ENCODE measurements at regions not wholly inside any gene's neighbourhood (a gene's known extent, or its start where the extent isn't known, plus 50 kb on each side); places are given as distances from the start of the nearest gene placed in this dataset.
"Not testable (repeated sequence)": the region's sequence is repeated elsewhere in the genome, so short reads cannot be mapped to it uniquely, and the experiment has no call there.

DNA sequence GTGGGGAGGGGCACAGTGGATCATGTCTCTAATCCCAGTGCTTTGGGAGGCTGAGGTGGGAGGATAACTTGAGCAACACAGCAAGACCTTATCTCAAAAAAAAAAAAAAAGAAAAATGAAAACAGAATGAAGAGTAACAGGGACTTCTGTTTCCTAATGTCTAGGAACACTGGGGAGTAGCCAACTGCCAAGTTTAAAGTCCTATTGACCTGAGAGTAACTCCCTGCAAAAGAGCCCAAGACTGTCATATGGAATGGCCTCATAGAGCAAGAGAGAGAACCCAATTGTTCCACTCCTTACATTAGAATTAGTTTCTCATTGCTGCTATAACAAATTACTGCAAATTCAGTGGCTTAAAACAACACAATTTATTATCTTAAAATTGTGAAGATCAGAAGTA, 881.4 kb upstream of the ROBO1 start:
- DNase-seq (ENCODE audit: low read depth), result no peak

DNA sequence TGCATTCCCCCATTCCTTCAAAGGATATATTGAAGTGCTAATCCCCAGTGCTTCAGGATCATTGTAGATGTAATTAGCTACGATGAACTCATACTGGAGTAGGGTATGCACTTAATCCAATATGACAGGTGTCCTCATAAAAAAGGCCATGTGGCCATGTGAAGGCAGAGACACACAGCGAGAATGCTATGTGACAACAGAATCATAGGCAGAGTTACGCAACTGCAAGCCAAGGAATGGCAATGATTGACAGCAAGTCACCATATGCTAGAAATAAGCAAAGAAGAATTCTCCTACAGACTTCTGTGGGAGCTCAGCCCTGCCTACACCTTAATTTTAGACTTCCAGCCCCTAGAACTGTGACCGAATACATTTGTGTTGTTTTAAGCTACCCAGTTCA, 875.6 kb upstream of the ROBO1 start:
- DNase-seq (ENCODE audit: low read depth), result no peak

GRCh38 chr3:80618295-80619256, 850.8 kb upstream of the ROBO1 start:
- DNase-seq (ENCODE audit: low read depth), result no peak

GRCh38 chr3:80612366-80612765, 844.6 kb upstream of the ROBO1 start:
- no peak for DNase-seq (ENCODE audit: low read depth)

- DNase-seq (ENCODE audit: low read depth), result not testable (repeated sequence)
Measured at GRCh38 chr3:80608072-80608471, 840.3 kb upstream of the ROBO1 start.

- no peak for DNase-seq (ENCODE audit: low read depth)
Measured at GRCh38 chr3:80606073-80606472, 838.3 kb upstream of the ROBO1 start.

DNA sequence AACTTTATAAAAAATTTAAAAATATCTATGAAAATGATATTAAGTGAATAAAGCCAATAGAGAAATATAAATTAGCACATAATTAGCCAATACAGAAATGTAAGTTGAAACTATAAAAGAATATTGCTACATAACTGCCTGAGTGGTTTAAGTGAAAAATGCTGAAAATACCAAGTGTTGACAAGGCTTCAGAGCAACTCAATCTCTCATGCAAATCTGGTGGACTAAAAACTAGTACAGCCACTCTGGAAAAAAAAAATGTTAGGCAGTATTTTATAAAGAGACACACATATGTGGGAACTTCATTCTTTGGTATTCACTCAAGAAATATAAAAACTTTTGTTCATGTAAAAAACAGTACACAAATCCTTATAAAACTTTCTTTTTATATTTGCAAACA, 833.7 kb upstream of the ROBO1 start:
- DNase-seq (ENCODE audit: low read depth), result no peak

GRCh38 chr3:80592792-80593191, 825.0 kb upstream of the ROBO1 start:
- no peak for DNase-seq (ENCODE audit: low read depth)

GRCh38 chr3:80586338-80586737, 818.5 kb upstream of the ROBO1 start:
- no peak for DNase-seq (ENCODE audit: low read depth)

DNA sequence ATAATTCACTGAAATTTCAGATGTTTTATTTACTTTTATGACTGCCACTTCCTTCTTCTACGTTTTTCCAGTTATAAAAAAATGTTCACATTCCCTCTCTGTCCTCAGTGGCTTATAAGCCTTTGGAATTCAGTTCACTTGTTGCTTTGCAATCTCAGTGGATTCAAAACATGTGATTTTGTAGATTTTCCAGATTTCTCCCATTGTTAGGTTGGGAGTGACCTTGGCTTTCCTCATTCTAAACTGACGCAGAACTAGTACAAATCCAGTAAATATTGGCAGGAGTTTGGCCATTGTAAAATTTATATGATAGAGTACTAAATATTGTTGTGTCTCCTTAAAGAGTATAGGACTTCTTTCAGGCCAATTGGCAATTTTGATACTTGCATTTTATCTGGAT, 812.3 kb upstream of the ROBO1 start:
- DNase-seq (ENCODE audit: low read depth), result no peak

DNA sequence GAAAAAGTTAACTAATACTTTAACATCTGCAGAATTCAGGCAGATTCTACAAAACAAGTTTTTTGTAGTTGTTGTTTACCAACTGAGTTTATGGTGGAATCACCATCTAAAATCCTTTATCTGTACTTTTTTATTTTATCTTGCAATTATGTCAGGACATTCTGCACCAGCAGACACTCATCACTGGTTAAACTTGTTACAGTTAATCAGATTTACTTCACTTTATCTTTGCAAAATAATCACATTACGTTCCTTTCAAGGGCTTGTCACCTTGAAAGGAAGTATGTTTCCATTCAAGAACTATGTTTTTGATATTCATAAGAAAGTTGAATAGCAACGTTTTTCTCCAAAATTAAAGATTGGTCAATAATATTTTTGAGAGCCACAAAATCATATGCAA, 796.6 kb upstream of the ROBO1 start:
- no peak for DNase-seq (ENCODE audit: low read depth)

GRCh38 chr3:80559701-80560100, 791.9 kb upstream of the ROBO1 start:
- no peak for DNase-seq (ENCODE audit: low read depth)

DNA sequence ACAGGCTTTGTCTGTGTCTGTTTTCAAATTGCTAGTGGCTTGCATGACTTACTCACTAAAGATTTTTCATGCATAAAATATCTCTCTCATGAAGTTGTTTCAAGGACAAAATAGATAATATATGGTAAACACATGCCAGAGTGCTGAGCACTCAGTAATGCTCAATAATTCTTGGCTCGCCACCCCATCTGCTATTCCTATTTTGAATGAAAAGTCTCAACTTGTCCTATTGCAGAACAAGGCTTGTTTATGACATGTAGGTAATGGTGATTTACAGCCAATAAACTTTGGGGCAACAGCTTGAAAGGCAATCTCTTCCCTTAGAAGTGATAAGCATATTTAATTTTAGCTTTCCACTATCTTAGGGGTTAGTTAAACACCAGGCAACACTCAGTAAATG, 789.0 kb upstream of the ROBO1 start:
- no peak for DNase-seq (ENCODE audit: low read depth)

- DNase-seq (ENCODE audit: low read depth), result no peak
Measured at GRCh38 chr3:80554304-80554703, 786.5 kb upstream of the ROBO1 start.

- no peak for DNase-seq (ENCODE audit: low read depth)
Measured at GRCh38 chr3:80553211-80553610, 785.4 kb upstream of the ROBO1 start.

DNA sequence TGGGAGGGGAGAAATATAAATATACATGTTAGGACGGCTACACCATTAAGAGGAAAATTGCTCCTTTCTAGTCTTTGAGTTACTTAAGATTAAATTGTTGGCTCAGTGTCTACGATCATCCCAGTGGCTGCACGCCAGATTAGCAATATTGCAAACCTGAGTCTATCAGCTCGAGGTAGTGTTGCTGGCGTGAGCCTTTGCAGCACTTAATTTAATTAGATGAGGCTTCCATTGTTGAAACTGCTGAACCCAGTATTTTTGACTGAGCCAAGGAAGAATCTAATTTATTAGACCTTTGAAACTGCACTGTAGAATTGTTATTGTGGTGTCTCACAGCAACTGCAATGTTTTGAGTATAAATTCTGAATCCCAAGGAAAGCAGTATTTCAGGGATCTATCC, 782.4 kb upstream of the ROBO1 start:
- no peak for DNase-seq (ENCODE audit: low read depth)

GRCh38 chr3:80549173-80549572, 781.4 kb upstream of the ROBO1 start:
- no peak for DNase-seq (ENCODE audit: low read depth)

DNA sequence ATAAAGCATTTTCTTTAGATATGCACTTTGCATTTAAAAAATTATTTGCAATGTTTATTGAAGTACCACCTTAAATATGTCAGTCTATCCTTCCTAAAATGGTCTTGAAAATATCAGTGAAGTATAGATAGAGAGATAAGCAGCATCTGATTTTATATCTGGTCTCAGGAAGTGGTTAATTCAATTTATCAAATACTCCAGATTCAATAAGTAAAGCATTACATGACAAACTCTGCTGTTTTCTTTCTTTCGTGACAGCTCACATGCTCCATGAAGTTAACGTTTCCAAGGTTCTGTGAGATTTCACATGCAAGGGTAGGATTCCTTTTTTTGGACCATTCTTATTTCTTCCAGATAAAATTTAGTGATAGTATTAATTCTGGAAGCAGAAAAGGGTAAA, 775.4 kb upstream of the ROBO1 start:
- no peak for DNase-seq (ENCODE audit: low read depth)

GRCh38 chr3:80542456-80542855, 774.7 kb upstream of the ROBO1 start:
- no peak for DNase-seq (ENCODE audit: low read depth)

GRCh38 chr3:80537680-80538079, 769.9 kb upstream of the ROBO1 start:
- DNase-seq (ENCODE audit: low read depth), result no peak

GRCh38 chr3:80535286-80535685, 767.5 kb upstream of the ROBO1 start:
- DNase-seq (ENCODE audit: low read depth), result no peak

DNA sequence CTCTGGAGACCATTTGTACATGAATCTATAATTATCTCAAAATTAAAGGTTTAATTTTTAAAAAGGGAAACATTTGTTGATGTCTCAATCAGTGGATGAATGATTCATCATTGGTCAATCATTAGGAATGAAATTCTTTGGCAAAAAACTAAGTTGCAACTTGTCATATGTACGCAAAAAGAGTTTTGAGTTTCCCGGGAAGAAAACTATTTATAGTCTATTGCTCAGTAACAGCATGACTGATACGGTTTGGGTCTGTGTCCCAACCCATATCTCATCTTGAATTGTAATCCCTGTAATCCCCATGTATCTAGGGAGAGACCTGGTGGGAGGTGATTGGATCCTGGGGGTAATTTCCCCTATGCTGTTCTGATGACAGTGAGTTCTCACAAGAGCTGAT, 765.8 kb upstream of the ROBO1 start:
- DNase-seq (ENCODE audit: low read depth), result no peak

- no peak for DNase-seq (ENCODE audit: low read depth)
Measured at GRCh38 chr3:80526153-80526552, 758.4 kb upstream of the ROBO1 start.

DNA sequence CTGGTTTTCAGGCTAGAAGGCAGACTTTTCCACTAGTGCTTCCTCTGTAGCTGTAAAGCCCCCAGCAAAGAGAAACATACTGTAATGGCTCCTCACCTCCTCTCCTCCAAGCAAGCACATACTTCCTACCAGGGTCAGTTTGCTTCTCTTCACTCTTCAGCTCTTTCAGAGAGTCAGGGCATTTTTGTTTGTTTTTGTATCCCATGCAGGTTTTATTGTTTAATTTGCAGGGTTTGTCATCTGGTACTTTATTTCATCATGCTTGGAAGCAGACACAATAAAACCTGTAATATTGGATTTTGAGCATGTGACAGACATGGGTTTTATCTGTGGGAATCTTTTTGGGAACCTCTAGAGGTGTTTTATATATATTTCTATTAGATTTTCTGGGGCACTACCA, 753.3 kb upstream of the ROBO1 start:
- no peak for DNase-seq (ENCODE audit: low read depth)
